Small intestine (tissue), 7 donors: ENCODE measurements at regions not wholly inside any gene's neighbourhood (a gene's known extent, or its start where the extent isn't known, plus 50 kb on each side); places are given as distances from the start of the nearest gene placed in this dataset.

ENCODE experiments used
- DNase-seq, 2 donors: peaks; one replicate each; pipeline versions ENCODE4 v3.0.0 to v3.0.0-alpha.2; 2013
- FAIRE-seq: peaks from 2 replicates; lab custom pipeline; 2012; peaks lifted over from hg19 to GRCh38; lab: Jason Lieb, UNC
- H3K27ac ChIP-seq, 3 donors: one replicate each; pipeline ENCODE4 v1.5.1; 2013; ENCODE audit warnings: low read length in 2 of 3, mild to moderate bottlenecking in 2 of 3, control low read depth in 1 of 3, inconsistent platforms in 1 of 3, low read depth in 1 of 3, moderate library complexity in 1 of 3
- H3K27me3 ChIP-seq, 3 donors: one replicate each; pipeline ENCODE4 v1.6.1; 2013; ENCODE audit warnings: low read length in 3 of 3, inconsistent platforms in 1 of 3; ENCODE audit not compliant: control insufficient read depth in 3 of 3, insufficient read depth in 3 of 3
- H3K36me3 ChIP-seq, 3 donors: one replicate each; pipeline ENCODE4 v1.6.1; 2013; ENCODE audit warnings: low read length in 3 of 3, inconsistent platforms in 1 of 3, low read depth in 1 of 3, mild to moderate bottlenecking in 1 of 3, moderate library complexity in 1 of 3; ENCODE audit not compliant: control insufficient read depth in 3 of 3, insufficient read depth in 2 of 3
- H3K4me1 ChIP-seq, 3 donors: one replicate each; pipeline ENCODE4 v1.6.1; 2013; ENCODE audit warnings: low read length in 2 of 3, inconsistent platforms in 1 of 3, low read depth in 1 of 3, mild to moderate bottlenecking in 1 of 3, moderate library complexity in 1 of 3; ENCODE audit not compliant: control insufficient read depth in 3 of 3, insufficient read depth in 2 of 3
- H3K4me3 ChIP-seq, 3 donors: one replicate each; pipeline ENCODE4 v1.5.1; 2013; ENCODE audit warnings: low read length in 3 of 3, control low read depth in 1 of 3, inconsistent platforms in 1 of 3, low read depth in 1 of 3, mild to moderate bottlenecking in 1 of 3, moderate library complexity in 1 of 3
- H3K9me3 ChIP-seq, 2 donors: one replicate each; pipeline ENCODE4 v1.6.1; 2013; ENCODE audit warnings: low read depth in 1 of 2, low read length in 1 of 2; ENCODE audit not compliant: control insufficient read depth in 2 of 2, insufficient read depth in 1 of 2
- WGBS, 3 donors: extraction: QIAGEN DNeasy Blood & Tissue Kit; methylation state at CpG; one replicate each; pipeline ENCODE4 v1.1.7; 2013; 5-methylcytosine and 5-hydroxymethylcytosine counted together
- donor health status: healthy with polysubstance abuse.
- donor health status: control.
- donor health status: control.
- donor health status: Bipolar disorder and iron deficiency.
- donor health status: healthy.

- DNase-seq (no peak), FAIRE-seq (no peak)
- Histone ChIP-seq H3K27ac (no peak overlapping the region), H3K27me3 (no peaks in the 10 kb centered on the region), H3K9me3 (no peaks in the 10 kb centered on the region), H3K4me3 (no peak overlapping the region), H3K36me3 (no peaks in the 10 kb centered on the region), H3K4me1 (no peaks in the 10 kb centered on the region)
- 56 to 76% (median 71%) methylated on average over 1 of the region's 1 CpG for WGBS, 3 donors
These were observed 1022.6 kb downstream of the KCNMA1 start for GRCh38 chr10:76615049-76615448.
